ENCODE measurements at regions not wholly inside any gene's neighbourhood (a gene's known extent, or its start where the extent isn't known, plus 50 kb on each side); places are given as distances from the start of the nearest gene placed in this dataset.

GRCh38 chr22:19648419-19648929 lies 65.8 kb upstream of the SEPTIN5 start:
- ChIA-PET POLR2A (ENCODE audit: partially characterized antibody) (no interaction called here), CTCF (ENCODE audit: partially characterized antibody) (interaction anchor here (2.8 kb wide), 1 partner anchor 31 kb away, joined by 8 read pairs; no protein-coding TSS in a partner anchor)
- no peak overlapping the region for H2BK15ac ChIP-seq (ENCODE audit: low read length)
- H3K4me1 ChIP-seq (replicated peaks in 1 of 4; ENCODE audit: control insufficient read depth in 3 of 4, insufficient read depth in 4 of 4, low read length in 3 of 4): no peaks in the 10 kb centered on the region; a peak in 2 of 7 replicates
- no peak overlapping the region for H4K8ac ChIP-seq (ENCODE audit: extremely low read depth, insufficient read depth, low read length)
- no peak overlapping the region for H3K18ac ChIP-seq (ENCODE audit: extremely low read depth, low read length)
- no peak overlapping the region for H3K4me3 ChIP-seq (ENCODE audit: extremely low read depth in 1 of 4, insufficient read depth in 2 of 4, low read depth in 3 of 4, low read length in 4 of 4)
- H4K5ac ChIP-seq (ENCODE audit: insufficient read length, low read depth, low read length): no peak overlapping the region
- H2BK12ac ChIP-seq (ENCODE audit: low read depth, low read length): no peak overlapping the region
- H3K4ac ChIP-seq (replicated peaks; ENCODE audit: insufficient read length, low read depth, low read length): no peak overlapping the region
- no peak overlapping the region for H2AFZ ChIP-seq (ENCODE audit: low read length)
- no peaks in the 10 kb centered on the region for H3K23me2 ChIP-seq (ENCODE audit: low read depth, low read length)
- H2BK120ac ChIP-seq (replicated peaks; ENCODE audit: low read depth, low read length): no peak overlapping the region
- H3K79me2 ChIP-seq (ENCODE audit: control insufficient read depth in 1 of 2, insufficient read depth in 2 of 2, low read length in 2 of 2): no peaks in the 10 kb centered on the region
- DNase-seq (ENCODE audit: low read depth in 1 of 2, low spot score in 2 of 2) (no peak), FAIRE-seq (no peak)
- H3K56ac ChIP-seq (replicated peaks; ENCODE audit: insufficient read length, low read depth, low read length): no peak overlapping the region
- no peaks in the 10 kb centered on the region for H3K27me3 ChIP-seq (replicated peaks in 1 of 4; ENCODE audit: control insufficient read depth in 3 of 4, extremely low read depth in 1 of 4, insufficient read depth in 3 of 4, low read length in 3 of 4)
- H3K9me3 ChIP-seq (ENCODE audit: insufficient read depth in 2 of 2, low read depth in 1 of 2, low read length in 1 of 2): peaks cover 0 to 10% of the 10 kb centered on the region in 2 experiments
- no peak overlapping the region for H3K4me2 ChIP-seq (ENCODE audit: insufficient read depth in 1 of 2, low read depth in 2 of 2, low read length in 2 of 2)
- peaks cover 0 to 1% of the 10 kb centered on the region in 2 experiments for H4K20me1 ChIP-seq (replicated peaks in 1 of 2; ENCODE audit: control insufficient read depth in 1 of 2, insufficient read depth in 2 of 2, low read length in 2 of 2)
- H3K36me3 ChIP-seq (ENCODE audit: control insufficient read depth in 2 of 4, insufficient read depth in 4 of 4, low read length in 3 of 4): no peaks in the 10 kb centered on the region
- no peak overlapping the region for H3K27ac ChIP-seq (ENCODE audit: low read depth, low read length)
- 96% methylated on average over 3 of the region's 3 CpGs; no CpG with 5 or more reads in 1 of the 2 experiments for WGBS, 2 experiments (ENCODE audit: extremely low coverage in 1 of 2, insufficient coverage in 1 of 2, insufficient read length in 1 of 2, insufficient replicate concordance in 2 of 2, low coverage in 1 of 2, low lambda C conversion rate in 2 of 2, missing lambda C conversion rate in 1 of 2)
- H2AK5ac ChIP-seq (ENCODE audit: low read depth, low read length): no peak overlapping the region
- H3K79me1 ChIP-seq (ENCODE audit: low read depth, low read length): no peaks in the 10 kb centered on the region
- H3K9ac ChIP-seq (replicated peaks in 1 of 4; ENCODE audit: extremely low read depth in 1 of 4, low read depth in 3 of 4, low read length in 3 of 4): no peak overlapping the region
- no peak overlapping the region for H3K14ac ChIP-seq (ENCODE audit: insufficient read length)
- no peak overlapping the region for H2BK20ac ChIP-seq (ENCODE audit: low read length)
- H4K91ac ChIP-seq (replicated peaks; ENCODE audit: insufficient read length, low read length): no peak overlapping the region
- H3K23ac ChIP-seq (ENCODE audit: insufficient read length): no peak overlapping the region
- H2BK5ac ChIP-seq (ENCODE audit: low read depth, low read length): no peak overlapping the region
- TF ChIP-seq SAP30 (IDR thresholded peaks at IDR 0.05; ENCODE audit: insufficient read depth, insufficient replicate concordance, low read length) (no peak), EP300 (IDR thresholded peaks at IDR 0.05; ENCODE audit: borderline replicate concordance in 1 of 2, low read depth in 2 of 2, low read length in 2 of 2) (no peak), TAF7 (optimal IDR thresholded peaks at IDR 0.05; ENCODE audit: borderline replicate concordance, low read depth, low read length) (no peak), RNF2 (IDR thresholded peaks at IDR 0.05; ENCODE audit: borderline replicate concordance, low read depth, low read length, missing control alignments, poor library complexity, severe bottlenecking) (no peak), HDAC2 (IDR thresholded peaks at IDR 0.05; ENCODE audit: borderline replicate concordance in 1 of 2, low read depth in 2 of 2, low read length in 2 of 2) (no peak), ATF2 (IDR thresholded peaks at IDR 0.05; ENCODE audit: low read length) (no peak), EZH2 (IDR thresholded peaks at IDR 0.05; ENCODE audit: low read depth, low read length, severe bottlenecking) (no peak), NANOG (IDR thresholded peaks at IDR 0.05; ENCODE audit: insufficient read depth, low read depth, low read length, poor library complexity, severe bottlenecking) (no peak), FOSL1 (IDR thresholded peaks at IDR 0.05; ENCODE audit: insufficient read depth, low read depth, low read length) (no peak), CHD1 (IDR thresholded peaks at IDR 0.05; ENCODE audit: low read depth, low read length) (no peak)

Measured in H1 (cell line).